H1 (cell line): ENCODE measurements at regions not wholly inside any gene's neighbourhood (a gene's known extent, or its start where the extent isn't known, plus 50 kb on each side); places are given as distances from the start of the nearest gene placed in this dataset.

ENCODE experiments used
- TEAD4 ChIP-seq: IDR thresholded peaks from 2 replicates; pipeline ENCODE4 v1.6.1; 2012; ENCODE audit warnings: low read depth, low read length, inconsistent platforms, mixed read lengths

DNA sequence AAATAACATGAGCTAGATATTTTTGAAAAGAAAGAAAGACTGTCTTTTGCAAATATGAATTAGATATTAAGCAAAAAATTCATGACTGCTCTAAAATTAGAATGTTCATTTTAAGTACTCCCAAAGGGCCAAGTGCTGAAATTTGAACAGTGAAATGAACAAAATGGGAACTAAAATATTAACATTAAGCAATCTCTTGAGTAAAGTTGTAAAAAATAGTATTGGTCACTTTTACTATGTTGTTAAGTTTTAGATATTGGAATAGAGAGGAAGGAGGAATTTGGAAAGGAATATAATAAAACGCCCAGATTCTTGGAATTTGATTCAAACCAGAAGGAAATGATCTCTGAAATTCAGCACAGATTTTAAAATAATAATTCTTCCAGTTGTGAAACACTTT is 125.9 kb upstream of the ANK2 start (continued):
- TF ChIP-seq TEAD4, result no peak
